ENCODE measurements at regions not wholly inside any gene's neighbourhood (a gene's known extent, or its start where the extent isn't known, plus 50 kb on each side); places are given as distances from the start of the nearest gene placed in this dataset.
"Not testable (repeated sequence)": the region's sequence is repeated elsewhere in the genome, so short reads cannot be mapped to it uniquely, and the experiment has no call there.

DNA sequence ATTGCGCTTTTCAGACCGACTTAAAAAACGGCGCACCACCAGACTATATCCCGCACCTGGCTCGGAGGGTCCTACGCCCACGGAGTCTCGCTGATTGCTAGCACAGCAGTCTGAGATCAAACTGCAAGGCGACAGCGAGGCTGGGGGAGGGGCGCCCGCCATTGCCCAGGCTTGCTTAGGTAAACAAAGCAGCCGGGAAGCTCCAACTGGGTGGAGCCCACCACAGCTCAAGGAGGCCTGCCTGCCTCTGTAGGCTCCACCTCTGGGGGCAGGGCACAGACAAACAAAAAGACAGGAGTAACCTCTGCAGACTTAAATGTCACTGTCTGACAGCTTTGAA is 160.1 kb upstream of the THBS1 start:
- DNase-seq (ENCODE audit: low spot score): not testable (repeated sequence)

DNA sequence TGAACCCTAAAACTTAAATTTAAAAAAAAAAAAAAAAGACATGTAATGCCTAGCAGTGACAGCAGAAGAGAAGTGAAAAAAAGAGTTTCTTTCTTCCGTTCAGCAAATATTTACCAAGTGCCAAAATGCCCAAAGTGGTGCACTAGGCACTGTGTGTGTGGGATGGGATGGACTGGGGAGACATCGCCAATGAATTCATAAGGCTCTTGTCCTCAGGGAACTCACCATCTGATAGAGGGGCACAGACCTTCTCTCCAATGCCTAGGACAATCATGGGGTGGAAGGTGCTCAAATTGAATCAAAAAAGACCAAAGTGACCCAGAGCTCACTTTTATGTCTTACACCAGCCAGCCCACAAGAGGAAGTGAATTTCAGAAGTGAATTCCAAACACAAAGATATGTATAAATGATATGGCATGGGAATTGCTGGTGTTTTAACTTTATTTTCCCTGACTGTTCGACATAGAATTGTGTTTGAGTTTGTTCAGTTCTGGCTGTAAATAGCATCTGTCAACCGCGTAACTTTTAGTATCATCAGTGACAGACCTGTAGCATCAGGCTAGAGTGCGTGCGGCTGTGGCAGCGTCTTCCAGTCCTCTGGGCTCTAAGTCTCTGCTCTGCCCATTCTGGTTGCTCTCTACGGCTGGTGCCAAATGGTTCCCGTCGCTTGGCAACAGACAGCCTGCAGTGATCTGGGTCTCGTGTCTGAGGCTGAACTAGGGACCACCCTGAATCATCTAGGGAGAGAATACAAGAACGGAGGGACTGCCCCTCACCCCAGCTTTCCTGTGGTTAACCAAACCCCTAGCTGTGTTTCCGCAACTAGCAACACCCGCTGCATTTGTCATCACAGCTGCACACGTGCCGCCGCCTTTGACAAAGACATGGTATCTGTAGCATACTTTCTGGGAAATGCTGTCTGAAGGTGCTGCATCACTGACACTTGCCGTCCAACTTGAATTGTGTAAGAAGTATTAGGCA is 154.0 kb upstream of the THBS1 start:
- DNase-seq (ENCODE audit: low spot score): no peak

DNA sequence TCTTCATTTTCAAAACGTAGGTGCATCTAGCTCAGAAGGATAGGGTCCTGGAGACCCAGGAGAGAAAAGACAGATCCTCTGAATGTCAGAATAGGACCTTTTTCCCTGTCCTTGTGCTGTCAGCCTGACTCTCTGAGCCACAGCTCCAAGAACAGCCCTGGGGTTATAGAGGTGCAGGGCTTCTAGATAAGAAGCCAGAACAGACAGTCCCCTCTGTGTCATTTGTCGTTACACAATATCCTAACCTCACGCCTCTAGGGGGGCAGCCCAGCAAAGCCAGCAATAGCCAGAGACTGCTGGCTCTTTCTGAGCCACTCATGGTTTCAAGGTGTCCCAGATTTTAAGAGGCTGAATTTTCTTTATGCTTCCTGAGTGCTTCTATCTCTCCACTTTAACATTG is 153.2 kb upstream of the THBS1 start:
- no peak for DNase-seq (ENCODE audit: low spot score)

DNA sequence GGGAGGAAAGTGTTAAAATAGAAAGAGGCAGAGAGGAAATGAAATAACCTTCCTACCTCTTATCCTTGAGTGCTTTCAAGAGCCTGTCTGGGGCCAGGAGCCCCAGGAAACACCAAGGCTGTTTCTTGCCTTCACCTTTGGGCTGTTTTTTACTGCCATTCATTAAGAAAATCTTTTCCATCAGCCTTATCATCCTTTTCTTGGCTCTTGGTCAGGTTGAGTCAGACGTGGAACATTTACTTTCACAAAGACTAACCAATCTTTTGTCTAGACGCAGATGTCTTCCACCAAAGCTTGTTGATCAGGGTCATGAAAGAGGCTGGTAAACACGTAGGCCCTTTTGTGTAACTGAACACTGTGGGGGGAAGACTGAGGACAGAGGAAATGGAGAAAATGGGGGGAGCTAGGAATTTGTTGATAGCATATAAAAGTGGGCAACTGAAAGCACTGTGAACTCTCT is 151.0 kb upstream of the THBS1 start:
- no peak for DNase-seq (ENCODE audit: low spot score)

DNA sequence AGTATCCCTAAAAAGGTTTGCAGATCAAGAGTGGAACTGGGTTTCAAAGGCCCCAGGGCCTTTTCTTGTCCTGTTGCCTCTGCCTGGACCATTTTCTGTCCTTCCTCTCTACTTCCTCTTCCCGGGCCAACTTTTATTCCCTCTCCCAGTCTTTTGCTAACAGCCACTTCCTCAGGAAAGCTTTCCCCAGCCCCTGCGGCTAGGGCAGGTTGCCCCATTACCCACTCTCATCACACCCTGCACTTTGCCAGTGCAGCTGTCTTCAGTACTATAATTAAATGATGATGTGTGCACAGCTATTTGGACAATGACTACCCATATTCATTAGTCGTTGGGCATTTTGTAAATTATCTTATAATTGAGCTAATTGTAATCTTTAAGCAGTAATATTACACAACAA is 150.5 kb upstream of the THBS1 start:
- no peak for DNase-seq (ENCODE audit: low spot score)

DNA sequence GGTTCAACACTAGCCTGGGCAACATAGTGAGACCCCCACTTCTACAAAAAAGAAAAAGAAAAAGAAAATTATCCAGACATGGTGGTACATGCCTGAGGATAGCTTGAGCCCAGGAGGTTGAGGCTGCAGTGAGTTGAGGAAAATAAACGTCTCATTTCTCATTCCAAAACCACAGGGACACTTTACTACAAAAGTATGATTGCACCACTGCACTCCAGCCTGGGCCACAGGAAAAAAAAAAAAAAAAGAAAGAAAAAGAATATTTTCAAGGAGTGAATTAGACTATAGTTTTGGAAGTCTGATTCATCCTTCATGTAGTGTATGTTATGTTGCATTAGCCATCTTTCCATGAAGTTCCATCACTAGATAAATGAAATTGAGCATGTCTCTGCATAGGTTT is 149.5 kb upstream of the THBS1 start:
- no peak for DNase-seq (ENCODE audit: low spot score)

DNA sequence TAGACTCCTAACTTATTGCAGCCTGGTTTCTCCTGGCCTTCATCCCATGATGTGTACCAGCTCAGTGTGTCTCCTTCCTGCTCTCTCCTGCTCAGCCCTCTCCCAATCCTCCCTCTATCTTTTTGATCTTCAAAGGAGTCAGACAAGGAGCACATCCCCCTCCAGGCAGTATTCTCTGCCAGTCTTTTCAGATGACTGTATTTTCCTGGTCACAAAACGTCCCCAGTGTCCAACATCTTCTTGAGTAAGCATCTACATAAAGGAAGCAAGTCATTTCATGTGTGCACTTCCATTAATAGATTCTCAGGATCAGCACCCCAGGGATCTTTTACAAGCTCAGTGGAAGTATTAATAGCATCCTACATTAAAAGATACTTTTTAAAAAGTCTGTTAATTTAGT is 148.9 kb upstream of the THBS1 start:
- no peak for DNase-seq (ENCODE audit: low spot score)

DNA sequence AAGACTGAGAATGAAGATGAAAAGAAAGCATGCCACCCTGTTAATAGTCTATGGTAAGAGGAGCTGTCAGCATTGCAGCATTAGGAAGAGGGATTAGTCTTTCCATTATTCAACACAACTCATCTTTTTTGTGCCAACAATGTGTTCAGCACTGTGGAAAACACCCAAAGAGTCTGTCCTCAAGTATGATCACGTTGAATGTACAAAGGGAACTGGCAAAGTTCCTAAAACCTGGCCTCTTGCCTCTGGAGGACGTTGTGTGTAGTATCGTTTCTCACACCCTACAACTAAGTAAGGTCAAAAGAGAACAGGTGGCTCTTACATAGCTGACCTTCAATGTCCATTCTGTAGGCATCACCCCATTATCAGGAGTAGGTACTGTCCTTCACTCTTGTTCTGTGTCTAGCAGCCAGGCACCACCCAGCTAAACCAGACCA is 147.9 kb upstream of the THBS1 start:
- DNase-seq (ENCODE audit: low spot score): no peak

DNA sequence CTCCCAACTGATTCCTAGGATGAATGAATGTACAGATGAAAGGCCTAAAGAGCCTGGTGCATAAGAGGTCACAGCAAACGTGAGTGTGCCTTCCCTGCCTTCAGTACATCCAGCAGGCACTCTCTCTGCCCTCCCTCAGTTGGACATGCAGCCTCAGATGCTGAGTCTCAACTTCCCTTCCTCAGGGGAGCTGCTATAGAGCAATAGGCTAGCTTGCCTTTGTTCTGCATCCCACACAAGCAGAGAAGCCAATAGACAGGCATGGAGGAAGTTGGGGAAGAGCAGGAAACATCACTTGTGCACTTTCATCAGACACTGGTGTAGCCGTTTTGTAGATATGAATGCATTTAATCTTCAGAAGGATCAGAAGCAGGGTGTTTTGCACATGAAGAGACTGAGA is 147.5 kb upstream of the THBS1 start:
- DNase-seq (ENCODE audit: low spot score): no peak

DNA sequence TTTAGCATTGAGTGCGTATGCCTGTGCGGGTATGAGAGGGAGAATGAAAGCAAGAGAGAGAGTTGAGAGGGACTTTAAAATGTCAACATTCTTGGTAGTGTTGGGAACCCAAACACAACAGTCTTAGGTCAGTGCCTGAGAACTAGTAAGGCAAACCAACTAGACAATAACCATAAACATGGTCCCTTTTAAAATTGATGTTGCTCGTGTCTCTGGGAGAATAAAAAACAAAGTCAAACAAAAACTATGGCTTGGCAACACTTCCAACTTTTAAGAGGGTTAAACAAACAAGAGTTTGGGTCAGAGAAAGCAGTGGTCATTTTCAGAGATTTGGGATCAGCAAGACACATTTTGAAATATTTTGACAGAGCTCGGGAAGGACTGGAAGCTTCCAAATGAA is 146.7 kb upstream of the THBS1 start:
- no peak for DNase-seq (ENCODE audit: low spot score)

DNA sequence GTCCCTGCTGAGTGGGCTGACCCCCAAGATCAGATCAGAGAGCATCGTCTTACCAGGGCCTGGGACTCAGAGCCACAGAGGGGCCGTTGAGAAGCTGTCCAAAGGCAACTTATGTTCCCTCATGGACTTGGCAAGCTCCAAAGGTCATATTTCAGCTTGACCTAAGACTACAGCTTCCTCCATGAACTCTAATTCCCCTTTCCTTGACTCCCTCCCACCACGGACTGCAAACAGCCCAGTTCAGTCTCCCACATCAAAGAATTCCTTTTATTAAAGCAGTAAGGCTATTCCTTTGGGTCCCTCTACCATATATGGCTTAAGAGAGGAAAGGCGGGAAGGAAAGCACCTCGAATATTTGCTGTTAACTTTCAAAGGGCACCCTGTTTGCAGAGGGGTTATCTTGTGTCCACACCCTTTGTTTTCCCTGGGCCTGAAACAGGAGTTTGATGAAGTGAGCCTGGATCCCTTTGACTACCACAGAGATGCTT is 146.1 kb upstream of the THBS1 start:
- DNase-seq (ENCODE audit: low spot score): no peak

DNA sequence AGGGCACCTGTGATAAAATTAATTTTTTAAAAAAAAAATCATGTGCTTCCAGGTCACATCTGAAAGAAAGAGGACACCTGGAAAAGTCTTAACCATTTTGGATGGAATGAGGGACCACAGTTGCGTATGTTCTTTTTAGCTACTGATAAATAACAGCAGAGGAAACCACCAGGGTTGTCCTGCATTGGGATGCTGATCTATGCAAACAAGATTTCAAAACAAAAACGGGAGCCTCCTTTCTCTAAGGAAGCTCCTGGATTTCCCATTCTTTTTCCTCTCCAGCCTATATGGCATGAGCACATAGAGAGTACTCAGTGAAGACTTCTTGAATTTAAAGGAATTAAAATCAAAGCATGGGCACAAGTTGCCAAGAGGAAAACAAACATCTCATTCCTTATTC is 145.6 kb upstream of the THBS1 start:
- no peak for DNase-seq (ENCODE audit: low spot score)

DNA sequence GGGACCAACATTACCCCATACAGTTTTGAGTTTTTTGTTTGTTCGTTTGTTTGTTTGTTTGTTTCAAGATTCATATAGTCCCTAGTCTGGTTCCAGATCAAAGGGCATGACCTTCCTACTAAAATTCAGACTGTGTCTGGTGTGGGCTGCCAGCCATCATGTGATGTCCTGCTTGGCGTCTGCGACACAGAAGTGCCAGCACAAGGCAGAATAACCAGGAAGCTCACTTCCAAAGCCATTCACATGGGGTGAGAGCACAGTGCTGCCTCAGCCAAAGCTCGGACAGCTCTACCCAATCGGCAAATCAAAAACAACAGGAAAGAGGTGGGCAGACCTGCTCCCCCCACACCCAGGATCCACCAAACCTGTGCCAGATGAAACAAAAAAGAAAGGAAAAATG is 142.6 kb upstream of the THBS1 start:
- DNase-seq (ENCODE audit: low spot score): no peak

DNA sequence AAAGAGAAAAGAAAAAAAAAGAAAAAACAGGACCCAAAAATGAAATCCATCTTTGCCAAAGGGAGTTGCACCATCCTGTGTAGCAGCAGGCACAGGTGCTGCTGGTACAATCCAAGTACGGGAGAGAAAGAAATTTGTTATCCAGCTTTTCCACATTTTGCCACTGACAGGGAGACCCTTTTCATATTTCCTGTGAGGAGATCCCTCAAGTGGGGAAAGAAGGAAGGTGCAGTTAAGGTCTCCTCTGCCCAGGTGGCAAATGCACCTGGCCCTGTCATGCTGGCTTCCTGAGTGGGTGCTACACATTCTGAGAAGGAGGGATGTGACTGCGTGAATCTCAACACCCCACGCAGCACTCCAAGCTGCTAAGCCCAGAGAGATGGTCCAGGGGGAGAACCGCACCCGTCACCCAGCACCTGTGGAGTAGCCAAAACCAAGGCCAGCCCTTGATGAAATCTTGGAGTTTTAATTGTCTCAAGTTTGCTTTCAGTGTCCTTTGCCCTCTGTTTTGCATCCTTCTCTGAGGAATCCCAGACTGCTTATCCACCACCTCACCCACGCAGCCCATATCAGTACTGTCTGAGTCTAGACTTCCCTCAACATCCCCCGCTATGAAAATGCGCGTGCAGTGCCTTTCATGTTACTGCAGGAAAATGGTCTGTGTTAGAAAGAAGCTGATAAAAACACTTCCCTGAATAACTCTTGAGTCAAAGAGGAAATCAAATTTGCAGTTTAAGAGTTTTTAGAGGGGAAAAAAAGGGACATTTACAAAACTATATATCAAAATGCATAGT is 141.9 kb upstream of the THBS1 start:
- no peak for DNase-seq (ENCODE audit: low spot score)

DNA sequence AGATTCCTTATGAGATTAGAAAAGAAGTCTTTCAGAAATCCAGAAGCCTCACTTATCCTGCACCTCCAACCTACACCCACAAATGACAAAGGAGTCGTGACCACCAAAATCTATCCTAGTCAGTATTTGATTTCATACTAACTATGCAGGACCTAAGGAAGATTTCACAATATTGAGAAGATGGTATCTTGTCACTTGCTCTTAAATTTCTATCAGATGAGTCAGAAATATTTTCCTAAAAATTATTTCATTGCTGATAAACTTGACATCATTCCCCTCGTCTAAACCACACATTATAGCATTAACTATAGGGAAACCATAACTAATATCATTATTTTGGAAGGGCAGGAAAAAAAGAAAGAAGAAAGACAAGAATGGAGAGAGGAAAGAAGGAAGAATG is 138.0 kb upstream of the THBS1 start:
- no peak for DNase-seq (ENCODE audit: low spot score)

DNA sequence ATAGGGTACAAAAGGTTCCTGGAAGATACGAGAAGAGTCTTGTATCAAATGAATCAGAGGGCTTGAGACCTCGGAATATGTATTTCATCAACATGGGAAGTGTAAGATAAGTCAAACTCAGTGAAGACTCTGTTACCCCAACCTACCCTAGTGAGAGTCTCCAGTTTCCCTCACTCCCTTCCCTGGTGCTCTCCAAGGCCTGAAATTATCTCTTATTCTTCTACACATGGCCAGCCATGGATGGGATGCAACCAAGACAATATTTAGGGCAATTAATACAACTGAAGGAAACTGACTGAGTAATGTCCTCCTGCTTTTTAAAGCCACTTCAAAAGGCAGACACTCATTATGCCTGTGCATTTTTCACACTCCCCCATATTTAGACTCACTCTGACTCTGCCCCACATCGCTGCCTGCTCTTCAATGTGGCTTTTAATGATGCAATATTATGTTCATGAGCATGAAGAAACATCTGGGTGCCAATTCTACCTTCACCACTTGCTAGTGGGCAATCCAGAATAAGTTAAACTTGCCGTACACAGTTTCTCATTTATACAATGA is 137.1 kb upstream of the THBS1 start:
- DNase-seq (ENCODE audit: low spot score): no peak

DNA sequence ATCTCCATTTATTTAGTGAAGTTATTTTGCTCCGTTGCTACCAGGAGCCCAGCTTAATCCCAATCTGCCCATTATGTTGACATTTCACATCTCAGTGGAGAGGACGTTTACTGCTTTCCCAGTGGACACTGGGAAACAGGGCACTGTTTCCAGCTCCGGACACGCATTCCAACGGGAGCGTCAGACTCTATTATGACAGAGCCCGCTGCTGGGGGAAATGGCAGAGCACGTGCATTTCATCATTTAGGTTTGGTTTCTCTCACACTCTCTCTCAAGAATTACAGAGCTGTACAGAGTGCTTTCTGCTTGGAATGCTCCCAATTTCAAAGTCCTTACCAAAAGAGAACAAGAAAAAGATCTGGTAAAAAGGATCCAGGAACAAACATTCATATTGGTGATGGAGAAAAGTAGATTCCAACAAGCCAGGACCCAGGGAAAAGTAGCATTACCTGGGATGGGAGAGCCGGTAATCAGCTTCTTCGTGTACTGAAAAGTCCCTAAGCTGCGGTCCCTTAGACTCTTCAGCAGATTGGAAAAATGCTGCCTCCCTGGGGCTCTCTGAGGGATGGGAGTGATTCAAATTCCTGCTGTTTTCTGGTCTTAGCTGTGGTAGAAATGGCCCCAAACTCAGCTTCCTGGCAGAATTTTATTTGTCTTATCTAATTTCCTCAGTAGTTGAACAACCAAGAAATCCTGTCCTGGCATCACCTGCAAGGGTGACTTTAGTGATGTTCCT is 136.0 kb upstream of the THBS1 start:
- DNase-seq (ENCODE audit: low spot score): no peak

DNA sequence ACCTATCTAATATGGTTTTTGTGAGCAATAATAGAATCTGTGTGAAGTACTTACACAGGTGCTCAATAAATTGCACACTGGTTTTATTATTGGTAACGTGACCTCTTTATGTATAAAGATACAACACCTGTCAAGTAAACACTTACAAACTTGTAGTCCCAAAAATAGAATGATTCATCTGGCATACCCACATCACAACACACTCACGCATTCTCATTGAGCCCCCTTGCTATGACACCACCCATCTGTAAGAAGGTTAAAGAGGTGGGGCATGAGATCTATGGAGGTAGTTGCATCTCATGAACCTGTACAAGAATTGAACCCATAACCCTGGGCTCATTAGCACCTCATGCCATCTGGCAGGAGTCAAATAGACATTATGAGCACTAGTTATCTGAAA is 134.9 kb upstream of the THBS1 start:
- no peak for DNase-seq (ENCODE audit: low spot score)

DNA sequence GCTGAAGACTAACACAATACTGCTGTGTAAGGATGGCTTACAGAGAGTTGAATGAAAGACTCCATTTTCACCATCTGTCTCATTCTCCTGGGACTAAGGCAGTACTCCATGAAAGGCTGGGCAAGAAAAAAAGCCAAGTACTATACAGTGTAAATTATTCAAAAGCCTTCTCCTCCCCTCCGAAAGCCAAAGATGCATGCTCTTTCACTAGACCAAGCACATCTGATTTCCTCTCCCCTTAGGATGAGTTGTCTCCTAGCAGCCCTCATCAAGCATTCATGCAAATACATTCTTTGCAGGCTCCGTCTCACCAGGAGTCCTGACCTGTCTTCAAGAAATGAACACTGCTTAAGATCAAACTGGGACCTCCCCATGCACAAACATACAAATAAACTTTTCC is 133.5 kb upstream of the THBS1 start:
- no peak for DNase-seq (ENCODE audit: low spot score)

DNA sequence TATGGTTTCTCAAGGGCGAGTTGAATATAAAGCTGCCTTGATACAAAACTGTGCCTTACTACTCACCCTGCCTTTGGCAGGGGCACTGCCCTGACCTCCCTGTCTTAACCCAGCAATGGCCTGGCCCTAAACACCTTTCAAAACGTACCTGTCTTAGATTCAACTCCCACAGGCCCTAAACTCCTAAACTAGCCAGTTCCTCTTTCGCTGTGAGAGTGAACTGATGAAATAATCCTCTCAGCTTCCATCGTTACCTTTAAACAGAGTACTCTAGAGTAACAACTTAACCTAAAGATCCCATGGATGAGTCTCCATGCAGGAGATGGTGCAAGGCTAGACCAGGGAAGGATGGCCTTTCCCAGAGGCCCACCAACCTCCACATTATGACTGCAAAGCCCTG is 133.0 kb upstream of the THBS1 start:
- DNase-seq (ENCODE audit: low spot score): no peak

DNA sequence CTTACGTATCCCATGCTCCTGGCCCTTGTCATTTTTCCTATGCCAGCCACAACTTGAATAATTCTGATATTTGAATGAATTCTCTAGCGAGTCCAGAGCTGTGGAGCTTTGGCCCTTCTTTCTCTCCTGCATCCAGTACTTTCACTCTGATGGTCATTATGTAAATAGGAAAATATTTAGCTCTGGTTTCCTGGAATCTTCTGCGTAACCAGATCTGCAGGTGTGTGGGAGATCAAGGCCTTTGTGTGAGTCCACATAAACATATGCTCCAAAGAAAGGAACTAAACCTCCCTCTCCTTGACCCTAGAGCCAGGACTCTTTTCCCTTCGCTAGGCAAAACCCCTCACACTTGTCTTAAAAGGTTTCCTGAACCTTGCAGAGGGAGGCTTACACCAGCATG is 132.5 kb upstream of the THBS1 start:
- no peak for DNase-seq (ENCODE audit: low spot score)

DNA sequence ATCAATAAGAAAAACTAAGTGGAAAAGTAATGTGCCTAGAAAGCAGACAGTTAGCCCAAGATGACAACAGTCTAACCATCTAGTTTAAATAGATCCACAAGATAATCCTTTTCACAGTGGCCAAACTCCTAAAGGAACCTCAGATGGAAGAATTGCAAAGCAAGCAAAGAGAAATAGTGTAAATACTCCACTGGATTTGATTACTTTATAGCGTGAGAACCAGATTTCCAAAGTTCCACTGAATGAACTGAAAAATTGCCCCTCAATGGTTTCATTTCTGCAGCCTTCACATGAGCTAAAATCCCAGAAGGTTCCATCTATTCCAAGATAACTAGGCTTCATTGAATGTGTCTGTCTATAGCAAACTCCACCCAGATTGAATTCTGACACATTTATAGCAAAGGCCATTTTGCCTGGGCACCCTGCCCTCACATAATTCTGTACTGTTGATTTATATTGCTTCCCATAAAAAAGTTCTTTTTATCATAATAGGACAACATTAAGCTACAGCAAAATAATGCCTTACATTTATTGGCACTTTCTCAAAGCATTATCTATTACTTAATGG is 129.7 kb upstream of the THBS1 start:
- DNase-seq (ENCODE audit: low spot score): no peak
